ENCODE measurements at regions not wholly inside any gene's neighbourhood (a gene's known extent, or its start where the extent isn't known, plus 50 kb on each side); places are given as distances from the start of the nearest gene placed in this dataset.

DNA sequence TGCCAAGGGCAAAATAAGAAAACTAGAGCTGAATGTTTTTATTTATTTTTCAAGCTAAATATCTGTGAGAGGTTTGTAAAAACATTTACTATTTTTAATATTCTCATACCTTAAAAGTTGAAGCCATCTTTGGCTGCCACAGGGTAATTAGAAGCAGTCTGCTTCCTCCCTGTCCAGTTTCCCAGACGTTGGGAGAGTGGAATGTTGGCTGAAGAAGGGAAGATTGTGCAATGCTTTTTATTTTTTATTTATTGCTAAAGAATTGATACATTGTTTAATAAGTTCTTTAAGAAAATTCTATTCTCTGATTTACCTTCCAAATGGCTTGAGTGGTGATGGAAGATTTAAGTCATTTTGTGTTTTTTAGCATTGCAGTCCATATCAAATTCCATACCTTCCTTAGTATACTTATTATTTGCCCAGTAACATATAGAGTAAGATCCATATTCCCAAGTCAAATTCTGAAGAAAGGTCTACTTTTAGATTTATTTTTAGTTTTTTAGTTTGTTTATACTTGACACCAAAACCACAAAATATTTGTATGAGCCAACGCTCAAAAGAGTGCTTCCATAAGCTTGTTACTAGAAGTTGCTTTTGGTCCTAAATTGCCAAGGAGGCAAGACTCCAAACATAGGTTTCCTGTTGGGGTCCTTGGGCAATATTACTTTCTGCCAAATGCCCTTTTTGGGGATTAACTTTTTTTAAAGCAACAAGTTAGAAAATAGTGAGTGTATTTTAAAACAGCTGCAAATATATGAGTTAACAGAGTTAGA is 124.0 kb upstream of the CPM start:
- TF ChIP-seq, protein P1, sequence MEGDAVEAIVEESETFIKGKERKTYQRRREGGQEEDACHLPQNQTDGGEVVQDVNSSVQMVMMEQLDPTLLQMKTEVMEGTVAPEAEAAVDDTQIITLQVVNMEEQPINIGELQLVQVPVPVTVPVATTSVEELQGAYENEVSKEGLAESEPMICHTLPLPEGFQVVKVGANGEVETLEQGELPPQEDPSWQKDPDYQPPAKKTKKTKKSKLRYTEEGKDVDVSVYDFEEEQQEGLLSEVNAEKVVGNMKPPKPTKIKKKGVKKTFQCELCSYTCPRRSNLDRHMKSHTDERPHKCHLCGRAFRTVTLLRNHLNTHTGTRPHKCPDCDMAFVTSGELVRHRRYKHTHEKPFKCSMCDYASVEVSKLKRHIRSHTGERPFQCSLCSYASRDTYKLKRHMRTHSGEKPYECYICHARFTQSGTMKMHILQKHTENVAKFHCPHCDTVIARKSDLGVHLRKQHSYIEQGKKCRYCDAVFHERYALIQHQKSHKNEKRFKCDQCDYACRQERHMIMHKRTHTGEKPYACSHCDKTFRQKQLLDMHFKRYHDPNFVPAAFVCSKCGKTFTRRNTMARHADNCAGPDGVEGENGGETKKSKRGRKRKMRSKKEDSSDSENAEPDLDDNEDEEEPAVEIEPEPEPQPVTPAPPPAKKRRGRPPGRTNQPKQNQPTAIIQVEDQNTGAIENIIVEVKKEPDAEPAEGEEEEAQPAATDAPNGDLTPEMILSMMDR (IDR thresholded peaks at IDR 0.05), result no peak

DNA sequence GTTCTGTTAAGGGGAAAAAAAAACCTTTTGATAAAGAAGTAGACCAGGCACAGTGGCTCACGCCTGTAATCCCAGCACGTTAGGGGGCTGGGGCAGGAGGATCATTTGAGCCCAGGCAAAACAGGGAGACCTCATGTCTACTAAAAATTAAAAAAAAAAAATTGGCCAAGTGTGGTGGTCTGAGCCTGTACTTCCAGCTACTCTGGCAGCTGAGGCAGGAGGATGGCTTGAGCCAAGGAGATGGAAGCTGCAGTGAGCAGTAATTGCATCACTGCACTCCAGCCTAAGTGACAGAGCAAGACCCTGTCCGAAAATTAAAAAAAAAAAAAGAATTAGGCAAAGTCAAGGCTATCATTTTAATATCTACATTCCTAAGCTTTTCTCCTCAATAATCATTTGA is 124.8 kb upstream of the CPM start:
- intact Hi-C loops (cut with DNase I), result no loop called here
- no peak for DNase-seq
- no peak overlapping the region for H3K4me3 ChIP-seq
- H3K27ac ChIP-seq, result no peak overlapping the region
- no peaks in the 10 kb centered on the region for H3K9me3 ChIP-seq
- H3K27me3 ChIP-seq, result no peaks in the 10 kb centered on the region
- H3K4me1 ChIP-seq, result no peaks in the 10 kb centered on the region
- no peaks in the 10 kb centered on the region for H3K36me3 ChIP-seq
- TF ChIP-seq, protein P1 (IDR thresholded peaks at IDR 0.05), result no peak
- H3K9ac ChIP-seq (ENCODE audit: low read depth in 2 of 2, low read length in 2 of 2), result no peak overlapping the region

More for the DNA sequence above, 124.0 kb upstream of the CPM start:
- Histone ChIP-seq H3K27me3 (no peaks in the 10 kb centered on the region), H3K4me3 (no peak overlapping the region), H3K36me3 (no peaks in the 10 kb centered on the region), H3K9me3 (no peaks in the 10 kb centered on the region), H3K9ac (ENCODE audit: low read depth in 2 of 2, low read length in 2 of 2) (no peak overlapping the region), H3K27ac (no peak overlapping the region), H3K4me1 (no peaks in the 10 kb centered on the region)
- DNase-seq, result no peak
- intact Hi-C loops (cut with DNase I), result no loop called here

DNA sequence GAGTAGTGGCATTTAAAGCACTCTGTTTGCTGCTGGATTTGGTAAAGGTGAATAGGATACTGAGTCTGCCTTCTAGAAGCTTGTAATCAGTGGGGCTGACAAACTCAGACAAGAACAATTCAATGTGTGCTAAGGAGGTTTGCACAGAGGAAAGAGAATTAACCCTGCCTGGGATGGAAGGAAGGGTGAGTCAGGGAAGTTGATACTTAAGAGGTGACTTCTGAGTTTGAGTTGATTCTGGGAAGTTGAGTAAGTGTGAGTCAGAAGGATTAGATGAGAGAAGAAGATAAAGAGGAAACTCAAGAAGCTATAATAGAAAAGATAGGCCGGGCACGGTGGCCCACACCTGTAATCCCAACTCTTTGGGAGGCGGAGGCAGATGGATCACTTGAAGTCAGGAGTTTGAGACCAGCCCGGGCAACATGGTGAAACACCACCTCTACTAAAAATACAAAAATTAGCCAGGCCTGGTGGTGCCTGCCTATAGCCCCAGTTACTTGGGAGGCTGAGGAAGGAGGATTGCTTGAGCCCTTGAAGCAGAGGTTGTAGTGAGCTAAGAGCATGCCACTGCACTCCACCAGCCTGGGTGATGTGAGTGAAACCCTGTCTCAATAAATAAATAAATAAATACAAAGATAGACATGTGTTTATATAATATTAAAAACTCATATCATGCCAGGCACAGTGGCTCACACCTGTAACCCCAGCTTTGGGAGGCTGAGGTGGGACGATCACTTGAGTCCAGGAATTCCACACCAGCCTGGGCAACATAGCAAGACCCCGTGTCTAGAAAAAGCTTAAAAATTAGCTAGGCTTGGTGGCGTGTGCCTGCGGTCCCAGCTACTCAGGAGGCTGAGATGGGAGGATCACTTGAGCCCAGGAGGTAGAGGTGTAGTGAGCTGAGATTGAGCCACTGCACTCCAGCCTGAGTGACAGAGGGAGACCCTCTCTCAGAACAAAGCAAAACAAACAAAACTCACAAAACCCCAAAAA is 126.8 kb upstream of the CPM start:
- no peak for DNase-seq
- Histone ChIP-seq H3K9ac (ENCODE audit: low read depth in 2 of 2, low read length in 2 of 2) (no peak overlapping the region), H3K36me3 (no peaks in the 10 kb centered on the region), H3K27ac (no peak overlapping the region), H3K9me3 (no peaks in the 10 kb centered on the region), H3K4me1 (no peaks in the 10 kb centered on the region), H3K27me3 (no peaks in the 10 kb centered on the region), H3K4me3 (no peak overlapping the region)
- intact Hi-C loops (cut with DNase I), result no loop called here
- TF ChIP-seq, protein P1 (IDR thresholded peaks at IDR 0.05), result no peak

DNA sequence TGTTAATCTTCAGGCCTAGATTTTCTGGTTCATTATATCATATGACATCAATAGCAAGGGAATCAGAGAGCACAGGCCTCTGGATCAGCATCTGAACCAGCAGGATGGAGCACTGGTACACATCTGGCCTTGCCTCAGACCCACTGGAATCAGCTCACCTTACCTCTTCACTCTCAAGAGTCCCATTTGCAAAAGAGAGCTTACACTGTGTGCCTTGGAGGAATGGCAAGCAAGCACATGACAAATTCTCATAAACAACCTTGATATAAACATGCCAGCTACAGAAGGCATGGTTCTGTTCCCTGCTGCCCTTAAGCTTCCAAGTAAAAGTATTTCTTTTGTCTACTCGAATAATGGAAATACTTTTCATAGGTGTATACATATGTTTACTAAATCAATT is 128.6 kb upstream of the CPM start:
- intact Hi-C loops (cut with DNase I), result no loop called here
- TF ChIP-seq, protein P1 (IDR thresholded peaks at IDR 0.05), result no peak
- H3K9ac ChIP-seq (ENCODE audit: low read depth in 2 of 2, low read length in 2 of 2), result no peak overlapping the region
- H3K27me3 ChIP-seq, result no peaks in the 10 kb centered on the region
- H3K36me3 ChIP-seq, result no peaks in the 10 kb centered on the region
- no peak overlapping the region for H3K4me3 ChIP-seq
- H3K4me1 ChIP-seq, result no peaks in the 10 kb centered on the region
- no peak for DNase-seq
- no peak overlapping the region for H3K27ac ChIP-seq
- H3K9me3 ChIP-seq, result no peaks in the 10 kb centered on the region

DNA sequence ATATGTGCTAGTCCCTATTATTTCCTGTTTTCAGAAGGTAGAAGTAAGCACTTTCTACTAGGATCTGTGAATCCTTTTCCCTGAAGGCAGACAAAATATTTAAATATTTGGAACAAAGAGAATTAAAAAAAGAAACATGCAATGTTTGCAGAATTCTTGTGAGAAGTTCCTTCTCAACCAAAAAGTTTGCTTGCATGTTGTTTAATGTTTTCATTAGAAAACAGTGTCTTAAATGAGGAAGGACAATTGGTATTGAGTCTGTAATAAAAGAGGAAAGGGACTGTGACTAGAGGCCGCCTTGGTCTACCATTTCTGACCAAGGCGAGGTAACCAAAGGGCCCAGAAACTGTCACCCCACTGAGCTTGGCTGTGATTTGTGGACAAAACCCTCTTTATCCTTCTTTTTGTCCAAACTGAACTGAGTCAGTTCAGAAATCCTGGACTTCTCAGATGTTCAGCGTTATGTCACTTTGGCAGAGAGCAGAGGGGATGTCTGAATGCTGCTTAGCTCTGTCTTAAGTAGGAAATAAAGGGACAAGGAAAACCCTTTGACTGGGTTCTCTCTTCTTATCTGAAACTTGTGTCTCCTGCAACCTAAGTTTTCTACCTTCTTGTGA is 129.8 kb upstream of the CPM start:
- H3K4me1 ChIP-seq, result no peaks in the 10 kb centered on the region
- TF ChIP-seq, protein P1 (IDR thresholded peaks at IDR 0.05), result no peak
- intact Hi-C loops (cut with DNase I), result no loop called here
- H3K9me3 ChIP-seq, result no peaks in the 10 kb centered on the region
- DNase-seq, result no peak
- no peak overlapping the region for H3K4me3 ChIP-seq
- no peaks in the 10 kb centered on the region for H3K36me3 ChIP-seq
- H3K27me3 ChIP-seq, result no peaks in the 10 kb centered on the region
- H3K27ac ChIP-seq, result no peak overlapping the region
- no peak overlapping the region for H3K9ac ChIP-seq (ENCODE audit: low read depth in 2 of 2, low read length in 2 of 2)
